ENCODE measurements at regions not wholly inside any gene's neighbourhood (a gene's known extent, or its start where the extent isn't known, plus 50 kb on each side); places are given as distances from the start of the nearest gene placed in this dataset.

GRCh38 chr9:12094046-12094445 lies 599.1 kb upstream of the TYRP1 start:
- DNase-seq (ENCODE audit: low read depth, low spot score): no peak

- DNase-seq (ENCODE audit: low read depth, low spot score): no peak
These were observed 597.3 kb upstream of the TYRP1 start for GRCh38 chr9:12095931-12096330.

GRCh38 chr9:12133416-12133815 lies 559.8 kb upstream of the TYRP1 start:
- no peak for DNase-seq (ENCODE audit: low read depth, low spot score)

GRCh38 chr9:12141422-12141821 lies 551.8 kb upstream of the TYRP1 start:
- DNase-seq (ENCODE audit: low read depth, low spot score): no peak

- no peak for DNase-seq (ENCODE audit: low read depth, low spot score)
These were observed 537.6 kb upstream of the TYRP1 start for GRCh38 chr9:12155401-12156134.

GRCh38 chr9:12162181-12162815 lies 530.9 kb upstream of the TYRP1 start:
- no peak for DNase-seq (ENCODE audit: low read depth, low spot score)

GRCh38 chr9:12163723-12164458 lies 529.3 kb upstream of the TYRP1 start:
- DNase-seq (ENCODE audit: low read depth, low spot score): no peak

GRCh38 chr9:12166518-12166917 lies 526.7 kb upstream of the TYRP1 start:
- no peak for DNase-seq (ENCODE audit: low read depth, low spot score)

- DNase-seq (ENCODE audit: low read depth, low spot score): no peak
These were observed 522.7 kb upstream of the TYRP1 start for GRCh38 chr9:12170456-12170855.

GRCh38 chr9:12178634-12179033 lies 514.6 kb upstream of the TYRP1 start:
- DNase-seq (ENCODE audit: low read depth, low spot score): no peak

- no peak for DNase-seq (ENCODE audit: low read depth, low spot score)
These were observed 510.4 kb upstream of the TYRP1 start for GRCh38 chr9:12182806-12183205.

GRCh38 chr9:12183321-12183720 lies 509.9 kb upstream of the TYRP1 start:
- peak; percentile 9 for DNase-seq (ENCODE audit: low read depth, low spot score)

GRCh38 chr9:12185856-12186255 lies 507.3 kb upstream of the TYRP1 start:
- DNase-seq (ENCODE audit: low read depth, low spot score): no peak

- no peak for DNase-seq (ENCODE audit: low read depth, low spot score)
These were observed 501.6 kb upstream of the TYRP1 start for GRCh38 chr9:12191630-12192029.

- no peak for DNase-seq (ENCODE audit: low read depth, low spot score)
These were observed 498.5 kb upstream of the TYRP1 start for GRCh38 chr9:12194731-12195130.

GRCh38 chr9:12195456-12195855 lies 497.7 kb upstream of the TYRP1 start:
- no peak for DNase-seq (ENCODE audit: low read depth, low spot score)

- DNase-seq (ENCODE audit: low read depth, low spot score): no peak
These were observed 488.7 kb upstream of the TYRP1 start for GRCh38 chr9:12204512-12204911.

- DNase-seq (ENCODE audit: low read depth, low spot score): no peak
These were observed 480.3 kb upstream of the TYRP1 start for GRCh38 chr9:12212860-12213259.

- no peak for DNase-seq (ENCODE audit: low read depth, low spot score)
These were observed 471.7 kb upstream of the TYRP1 start for GRCh38 chr9:12221470-12221869.

GRCh38 chr9:12224449-12224848 lies 468.7 kb upstream of the TYRP1 start:
- DNase-seq (ENCODE audit: low read depth, low spot score): no peak

- no peak for DNase-seq (ENCODE audit: low read depth, low spot score)
These were observed 462.5 kb upstream of the TYRP1 start for GRCh38 chr9:12230708-12231107.

- DNase-seq (ENCODE audit: low read depth, low spot score): no peak
These were observed 461.4 kb upstream of the TYRP1 start for GRCh38 chr9:12231832-12232231.

- no peak for DNase-seq (ENCODE audit: low read depth, low spot score)
These were observed 460.3 kb upstream of the TYRP1 start for GRCh38 chr9:12232836-12233235.
